NCI-H82 (cell line): ENCODE measurements at regions not wholly inside any gene's neighbourhood (a gene's known extent, or its start where the extent isn't known, plus 50 kb on each side); places are given as distances from the start of the nearest gene placed in this dataset.

Experiments used
- DNase-seq: peaks from one replicate; lab custom pipeline; 2025; lab: John Stamatoyannopoulos, UW

DNA sequence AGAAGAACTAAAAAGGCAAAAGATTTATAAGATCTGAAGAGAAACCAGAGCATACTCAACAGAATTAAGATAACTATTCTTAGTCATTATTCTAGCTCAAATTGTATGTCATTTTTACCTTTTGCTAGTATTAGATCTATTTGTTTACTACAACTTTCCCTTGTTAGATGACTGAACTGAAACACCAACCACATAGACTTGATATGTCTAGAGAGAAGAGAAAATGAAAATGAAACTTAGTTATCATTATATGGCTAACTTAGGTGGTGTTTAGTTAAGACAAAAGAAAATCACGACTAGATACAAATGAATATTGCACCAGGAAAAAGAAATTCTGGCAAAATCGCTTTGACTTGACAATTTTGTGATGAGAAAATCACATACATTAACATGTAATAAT, 690.8 kb downstream of the PCDH18 start:
- no peak for DNase-seq

DNA sequence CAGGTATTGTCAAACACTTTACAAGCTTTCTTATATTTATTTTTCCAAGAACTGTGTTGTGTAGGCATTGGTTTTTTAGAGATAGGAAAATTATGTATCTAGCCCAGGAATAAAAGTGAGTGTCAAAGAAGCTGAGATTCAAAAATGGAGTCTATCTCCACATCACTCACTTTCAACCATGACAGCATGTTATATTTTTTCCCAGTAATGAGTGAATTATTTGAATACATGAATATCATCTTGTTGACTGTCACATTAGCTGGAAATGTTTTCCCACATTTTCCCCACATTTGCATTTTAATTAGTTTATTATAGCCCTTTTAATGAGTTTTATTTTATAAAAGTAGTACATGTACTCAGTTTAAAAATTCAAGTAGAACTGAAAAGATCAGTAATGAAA, 693.7 kb downstream of the PCDH18 start:
- no peak for DNase-seq

DNA sequence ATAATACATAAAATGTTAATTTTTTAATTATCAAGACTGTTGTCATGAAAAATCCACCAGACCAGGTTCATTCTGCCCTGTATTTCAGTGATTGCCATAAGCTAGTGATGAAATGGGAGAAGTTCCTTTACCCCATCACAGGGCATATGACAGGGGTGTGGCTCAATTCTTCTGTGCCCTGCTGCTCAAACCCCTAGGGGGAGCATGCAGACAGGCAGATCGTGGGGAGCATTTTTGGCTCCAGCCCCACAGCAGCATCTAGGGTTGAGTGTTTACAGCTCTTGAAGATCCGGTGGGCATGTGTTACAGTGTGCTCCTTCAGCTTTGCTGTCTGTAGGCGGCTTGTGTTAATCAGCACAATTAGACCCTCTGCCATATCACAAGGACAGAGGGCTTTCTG, 700.7 kb downstream of the PCDH18 start:
- DNase-seq, result peak; percentile 19

DNA sequence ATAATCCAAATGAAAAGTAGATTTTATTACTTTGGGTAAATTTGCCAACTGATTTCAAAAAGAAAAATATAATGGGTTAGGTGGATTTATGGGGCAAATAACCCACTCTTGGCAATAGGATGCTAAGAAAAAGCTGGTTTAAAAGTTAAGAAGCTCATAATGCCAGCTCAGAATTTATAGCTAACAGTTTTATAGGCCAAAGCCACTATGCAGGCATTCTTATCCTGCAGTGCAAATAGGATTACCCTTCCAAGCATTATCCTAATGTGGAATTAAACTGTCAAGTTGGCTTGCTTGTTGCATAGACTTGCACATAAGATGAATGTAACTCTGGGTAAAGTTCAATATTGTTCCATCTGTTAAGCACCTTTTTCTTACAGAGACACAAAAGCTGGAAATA, 703.0 kb downstream of the PCDH18 start:
- DNase-seq, result peak; percentile 94

DNA sequence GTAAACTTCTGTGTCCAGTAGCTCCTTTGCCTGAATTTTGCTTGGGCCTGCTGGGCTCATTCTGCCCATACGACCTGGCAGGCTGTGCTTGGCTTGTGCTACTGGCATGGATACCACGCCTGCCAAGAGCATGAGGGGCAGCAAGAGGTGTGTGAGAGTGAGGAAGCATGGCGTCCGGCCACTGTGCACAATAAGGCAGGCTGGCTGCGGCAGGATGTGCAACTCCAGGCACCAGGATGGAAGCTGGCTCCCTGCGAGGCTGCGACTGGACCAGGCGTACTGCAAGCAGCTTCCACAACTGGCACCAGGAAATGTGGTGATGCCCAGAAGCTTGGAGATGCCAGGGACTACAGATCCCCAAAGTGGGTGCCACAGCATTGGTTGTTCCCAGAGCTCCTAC, 709.3 kb downstream of the PCDH18 start:
- no peak for DNase-seq

DNA sequence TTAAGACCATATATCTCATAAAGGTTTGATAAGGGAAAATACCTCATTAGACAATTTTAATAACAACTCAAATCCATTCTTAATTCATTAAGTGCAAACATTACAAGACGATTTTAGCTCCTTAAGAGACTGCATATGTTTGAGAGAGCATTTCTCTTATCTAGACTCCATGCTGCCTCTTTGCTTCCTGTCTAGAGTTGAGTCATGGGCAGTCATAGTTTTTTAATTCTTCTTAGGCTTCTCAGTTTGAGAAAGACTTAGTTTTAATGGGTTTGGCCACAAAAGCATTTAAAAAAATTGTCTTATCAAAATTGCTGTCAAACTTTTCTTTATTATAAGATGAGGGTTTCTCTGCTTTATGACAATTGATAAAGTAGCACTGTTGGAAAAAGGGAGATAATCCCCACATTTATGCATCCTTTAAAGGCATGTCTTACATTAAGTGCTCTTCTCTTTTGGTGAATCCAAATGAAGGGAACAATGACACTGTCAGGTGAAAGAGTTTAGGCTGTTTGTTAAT, 713.4 kb downstream of the PCDH18 start:
- DNase-seq, result no peak

DNA sequence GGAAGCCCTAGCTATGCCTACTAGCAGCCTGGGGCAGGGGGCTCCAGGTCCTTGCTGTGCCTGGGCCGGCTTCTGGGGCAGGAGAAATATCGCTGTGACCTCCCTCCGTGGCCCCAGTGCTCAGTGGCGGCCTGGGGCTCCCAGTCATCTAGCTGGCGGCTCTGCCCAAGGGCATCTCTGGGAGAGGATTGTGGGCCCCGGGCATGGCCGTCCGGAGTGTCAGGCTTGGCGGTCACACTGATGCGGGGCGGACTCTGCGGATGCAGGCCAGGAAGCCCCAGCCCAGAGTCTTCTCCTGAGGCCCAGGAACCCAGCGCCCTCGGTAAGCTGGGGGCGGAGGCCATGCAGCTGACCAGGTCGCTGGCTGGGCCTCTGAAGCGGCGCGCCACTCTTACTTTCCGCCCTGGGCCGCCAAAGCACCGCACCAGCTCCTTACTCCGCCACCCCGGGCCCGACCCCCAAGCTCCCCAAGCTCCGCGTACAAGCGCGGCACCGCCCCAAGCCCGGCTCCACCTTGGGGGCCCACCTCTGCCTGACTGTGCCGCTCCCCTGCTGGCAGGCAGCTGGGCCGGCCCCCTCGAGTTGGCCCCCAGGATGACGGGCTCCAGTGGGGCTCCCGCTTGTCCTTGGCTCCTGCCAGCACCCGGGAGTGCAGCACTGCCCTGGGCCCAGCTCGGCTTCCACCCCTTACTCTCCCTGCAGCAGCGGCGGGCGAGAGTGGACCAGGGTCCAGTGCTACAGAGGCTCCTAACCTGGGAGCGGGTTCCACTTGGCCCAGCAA, 720.0 kb downstream of the PCDH18 start:
- DNase-seq, result no peak

DNA sequence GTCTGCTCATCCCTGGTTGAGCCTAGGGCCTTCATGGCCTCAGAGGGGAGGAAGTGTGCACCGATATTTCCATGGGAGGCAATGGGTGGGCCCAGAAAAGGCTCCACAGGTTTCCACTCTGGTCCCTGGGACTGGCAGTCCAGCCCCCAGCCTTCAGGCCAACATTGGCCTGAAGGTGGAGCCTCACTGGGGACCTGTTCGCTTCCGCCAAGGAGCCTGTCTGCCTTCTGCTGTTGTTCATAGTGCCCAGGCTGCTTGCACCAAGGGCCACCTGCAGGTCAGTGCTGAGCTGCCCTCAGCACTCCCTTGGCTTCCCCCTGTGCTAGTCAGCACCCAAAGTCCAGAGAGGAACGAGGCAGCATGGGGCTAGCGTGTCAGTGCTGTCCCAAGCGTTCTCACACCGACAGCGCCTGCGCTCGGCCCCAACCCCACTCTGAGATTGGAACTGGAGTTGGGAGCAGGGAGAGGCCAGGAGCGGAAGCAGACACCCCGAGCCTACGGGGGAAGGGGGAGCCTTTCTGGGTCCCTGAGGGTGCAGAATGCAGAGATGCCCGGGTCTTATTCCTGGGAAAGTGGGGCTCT, 720.7 kb downstream of the PCDH18 start:
- DNase-seq, result no peak

DNA sequence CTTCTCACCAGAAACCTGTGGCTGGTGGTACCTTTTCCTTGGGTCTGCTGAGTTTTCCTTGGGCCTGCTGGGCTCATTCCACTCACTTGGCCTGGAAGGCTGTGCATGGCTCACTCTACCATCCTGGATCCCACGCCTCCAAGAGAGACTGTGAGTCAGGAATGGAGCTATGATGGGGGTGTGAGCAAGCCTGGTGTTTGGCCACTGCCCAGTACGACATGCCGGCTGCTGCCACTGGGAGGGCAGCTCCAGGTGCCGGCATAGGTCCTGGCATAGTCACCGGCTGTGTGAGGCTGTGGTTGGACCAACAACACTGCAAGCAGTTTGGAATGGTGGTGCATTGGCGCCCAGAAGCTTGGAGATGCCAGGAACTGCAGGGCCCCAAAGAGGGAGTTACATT, 721.7 kb downstream of the PCDH18 start:
- DNase-seq, result no peak

DNA sequence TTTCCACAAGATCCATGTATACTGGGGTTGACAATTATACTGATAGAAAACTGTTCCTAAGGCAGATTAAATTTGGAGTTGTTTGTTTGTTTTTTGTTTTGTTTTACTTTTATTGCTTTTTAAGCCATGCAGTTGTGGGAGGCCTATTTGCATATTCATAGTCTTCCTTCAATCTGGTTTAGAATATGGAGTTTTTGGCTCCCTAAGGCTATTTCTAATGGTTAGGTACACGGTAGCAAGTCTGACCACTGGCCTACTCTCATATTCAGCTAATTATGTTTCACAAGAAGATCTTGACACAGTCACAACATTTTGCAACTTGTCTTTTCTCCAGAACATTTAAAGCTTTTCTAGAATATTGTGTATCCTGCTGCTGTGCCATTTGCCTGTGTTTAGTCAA, 725.5 kb downstream of the PCDH18 start:
- no peak for DNase-seq

DNA sequence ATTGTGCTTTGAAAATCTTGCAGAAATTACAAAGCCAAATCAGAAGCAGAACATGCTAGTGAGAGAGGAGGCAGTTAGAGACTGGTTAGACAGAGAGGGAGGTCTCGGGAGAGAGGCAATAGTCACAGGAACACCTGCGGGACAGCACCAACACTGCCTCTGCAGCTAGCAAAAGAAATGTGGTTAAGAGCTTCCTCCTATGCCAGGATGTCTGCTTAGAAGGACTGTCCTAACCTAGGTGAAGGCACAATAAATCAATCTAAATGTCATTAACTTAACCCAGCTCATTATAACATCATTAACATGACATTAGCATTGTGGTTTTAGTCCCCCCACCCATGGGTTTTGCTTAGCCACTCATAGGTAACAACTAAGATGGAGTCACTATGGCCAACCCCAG, 726.7 kb downstream of the PCDH18 start:
- DNase-seq, result no peak

DNA sequence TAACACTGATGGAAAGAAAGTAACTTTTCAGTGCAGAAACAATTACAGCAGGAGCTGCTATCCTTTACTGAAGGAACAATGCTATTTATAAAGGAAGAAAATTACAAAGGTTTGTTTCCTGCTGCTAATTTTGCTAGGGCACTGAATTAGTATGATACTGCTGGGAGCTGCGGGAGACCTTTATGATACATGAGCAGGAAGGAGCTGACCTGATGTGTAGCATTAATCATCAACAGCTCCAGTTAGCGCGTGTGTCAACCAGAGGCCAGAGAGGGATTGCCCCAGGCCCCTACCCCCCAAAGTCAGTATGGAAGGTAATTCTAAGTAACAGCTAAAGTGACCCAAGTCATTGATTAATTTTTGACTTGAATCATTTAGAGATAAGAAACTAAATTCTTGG, 728.9 kb downstream of the PCDH18 start:
- no peak for DNase-seq

DNA sequence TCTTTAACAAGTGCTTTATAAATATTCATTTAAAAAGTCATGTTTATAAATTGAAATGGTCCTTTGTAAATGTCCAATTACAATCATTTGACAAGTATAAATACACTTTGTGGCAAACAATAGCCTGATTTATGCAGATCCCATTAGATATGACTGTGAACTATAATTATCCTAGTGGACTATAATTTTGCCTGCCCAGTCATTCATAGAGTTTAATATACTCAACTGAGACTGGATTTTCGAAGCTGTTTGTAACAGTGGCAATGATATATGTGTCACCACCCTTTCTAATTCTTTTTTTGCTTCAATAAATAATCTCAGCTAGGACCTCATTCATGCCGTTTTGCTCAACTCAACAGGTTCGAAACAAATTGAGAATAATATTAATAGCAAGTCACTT, 732.0 kb downstream of the PCDH18 start:
- DNase-seq, result no peak

DNA sequence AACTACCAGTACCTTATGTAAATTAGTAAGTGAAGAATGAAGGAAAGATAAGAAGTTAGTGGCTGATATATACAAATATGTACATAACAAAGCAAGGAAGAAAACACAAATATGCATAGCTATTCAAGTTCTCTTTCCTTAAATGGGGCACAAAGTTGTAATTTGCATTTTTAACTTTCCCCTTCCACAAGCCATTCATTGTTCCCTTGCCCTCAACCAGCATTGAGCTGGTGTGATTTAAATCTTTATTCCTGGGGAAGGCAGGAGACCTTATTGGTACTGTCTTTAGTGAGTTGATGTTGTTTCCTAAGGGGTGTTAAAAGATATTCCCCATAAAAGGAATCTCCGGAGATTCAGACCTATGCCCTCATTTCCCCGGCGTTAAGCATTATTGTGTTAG, 735.3 kb downstream of the PCDH18 start:
- no peak for DNase-seq

DNA sequence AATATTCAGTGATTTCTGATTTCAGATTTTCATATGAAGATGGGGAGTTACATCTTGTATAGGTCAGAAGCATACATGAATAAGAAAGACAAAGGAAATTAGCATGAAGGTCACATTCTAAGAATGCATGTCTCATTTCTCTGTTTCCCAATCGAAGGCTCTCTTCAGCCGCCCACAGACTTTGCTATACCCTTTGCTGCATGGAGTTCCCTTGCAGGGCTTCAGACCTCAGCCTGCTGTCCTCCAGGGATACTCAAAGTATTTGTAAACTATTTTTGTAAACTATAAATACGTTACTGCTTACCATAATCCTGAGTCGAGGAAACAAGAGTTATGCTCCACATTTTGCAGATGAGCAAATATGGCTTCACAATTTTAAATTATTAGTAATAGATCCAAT, 738.4 kb downstream of the PCDH18 start:
- no peak for DNase-seq

DNA sequence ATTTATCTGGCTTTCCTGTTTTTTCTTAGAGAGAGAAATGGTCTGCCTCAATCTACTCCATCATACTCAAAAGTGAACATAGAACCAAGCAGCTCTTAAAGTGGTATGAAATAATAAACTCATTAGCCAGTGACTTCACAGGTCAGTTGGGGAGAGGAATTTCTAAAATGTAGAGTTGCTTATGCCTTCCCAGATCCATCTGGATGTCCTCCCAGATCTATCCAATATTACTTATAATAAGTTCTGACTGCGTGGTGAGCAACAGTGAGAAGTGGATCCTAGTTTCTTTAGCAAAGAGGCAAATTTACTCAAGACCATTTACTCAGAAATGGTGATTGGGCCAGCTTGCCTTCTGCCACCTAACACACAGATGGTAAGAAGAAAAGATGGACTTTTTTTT, 748.0 kb downstream of the PCDH18 start:
- no peak for DNase-seq

DNA sequence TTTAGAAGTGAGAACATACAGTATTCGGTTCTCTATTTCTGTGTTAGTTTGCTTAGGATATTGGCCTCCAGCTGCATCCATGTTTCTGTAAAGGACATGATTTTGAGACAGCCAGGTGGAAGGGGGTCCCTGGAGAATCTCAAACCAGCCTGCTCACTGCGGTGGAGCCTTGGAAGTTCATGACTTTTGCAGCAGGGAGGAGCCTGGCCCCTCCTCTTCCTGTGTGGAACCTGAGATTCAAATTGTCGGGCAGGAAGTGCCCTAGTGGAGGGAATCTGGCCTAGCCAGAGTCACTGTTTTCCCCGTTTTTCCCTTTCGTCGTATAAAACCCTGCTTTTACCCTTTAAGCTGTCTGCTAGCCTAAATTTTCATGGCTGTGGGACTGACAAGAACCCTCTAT, 762.6 kb downstream of the PCDH18 start:
- no peak for DNase-seq

DNA sequence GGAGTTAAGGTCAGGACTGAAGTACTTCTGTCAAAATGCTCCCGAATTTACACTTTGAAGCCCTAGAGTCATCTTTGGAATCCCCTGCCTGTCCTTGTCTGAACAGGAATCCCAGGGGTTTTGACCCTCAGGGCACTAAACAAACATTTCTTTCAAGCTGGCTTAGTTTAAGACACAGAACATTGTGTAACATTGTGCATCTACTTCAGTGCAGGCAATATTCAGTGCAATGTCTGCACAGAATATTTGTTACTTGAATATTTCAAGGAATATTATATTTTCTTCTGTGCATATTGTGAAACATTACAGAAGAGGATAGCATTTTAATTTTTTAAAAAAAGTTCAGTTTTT, 763.4 kb downstream of the PCDH18 start:
- DNase-seq, result no peak

DNA sequence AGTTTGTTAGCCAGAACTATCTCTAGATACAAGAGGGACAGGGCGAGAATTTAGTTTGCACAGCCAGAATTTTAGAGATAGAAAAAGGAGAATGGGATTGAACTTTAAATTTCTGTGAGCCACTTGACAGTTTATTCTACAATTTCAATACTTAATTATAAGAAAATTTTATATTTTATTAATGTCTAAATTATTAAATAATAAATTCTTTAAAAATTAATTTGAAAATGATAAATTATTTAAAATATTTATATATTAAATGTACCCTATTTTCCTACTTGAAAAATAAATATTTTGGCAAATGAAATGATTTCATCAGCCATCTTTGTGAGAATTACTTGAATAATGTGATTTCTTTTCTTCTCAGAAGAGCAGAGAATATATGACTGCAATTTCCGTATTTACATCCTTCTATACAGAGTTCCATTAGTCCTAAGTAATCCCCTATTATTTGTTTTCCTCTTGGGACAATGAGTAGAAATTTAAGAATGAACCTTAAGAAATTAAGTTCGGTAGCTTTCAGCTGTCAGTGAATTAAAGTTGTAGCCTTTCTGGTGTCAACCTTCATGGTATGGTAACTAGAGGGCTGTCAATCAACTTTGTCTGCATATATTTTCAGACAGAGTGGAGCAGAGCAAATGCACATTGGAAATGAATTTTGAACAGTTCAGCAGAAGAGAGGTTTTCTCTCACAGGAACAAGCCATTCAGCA, 763.9 kb downstream of the PCDH18 start:
- no peak for DNase-seq

DNA sequence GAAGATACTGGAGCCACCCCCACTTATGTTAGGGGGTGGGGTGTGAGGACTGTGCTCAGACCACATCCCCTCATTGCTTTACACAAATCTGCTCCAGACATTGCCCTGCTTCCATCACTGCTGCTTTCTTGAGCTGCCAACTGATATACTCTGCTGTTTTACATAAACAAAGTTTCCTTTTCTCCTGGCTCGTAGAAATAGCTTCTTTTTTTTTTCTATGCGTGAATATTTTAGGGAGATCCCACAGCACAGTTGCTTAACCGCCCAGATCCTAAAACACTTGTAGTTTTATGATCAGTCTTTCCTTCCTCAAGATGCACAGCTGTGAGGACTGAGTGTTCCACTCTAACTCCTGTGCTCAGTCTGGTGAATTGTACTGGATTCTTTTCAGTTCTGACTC, 768.4 kb downstream of the PCDH18 start:
- no peak for DNase-seq

DNA sequence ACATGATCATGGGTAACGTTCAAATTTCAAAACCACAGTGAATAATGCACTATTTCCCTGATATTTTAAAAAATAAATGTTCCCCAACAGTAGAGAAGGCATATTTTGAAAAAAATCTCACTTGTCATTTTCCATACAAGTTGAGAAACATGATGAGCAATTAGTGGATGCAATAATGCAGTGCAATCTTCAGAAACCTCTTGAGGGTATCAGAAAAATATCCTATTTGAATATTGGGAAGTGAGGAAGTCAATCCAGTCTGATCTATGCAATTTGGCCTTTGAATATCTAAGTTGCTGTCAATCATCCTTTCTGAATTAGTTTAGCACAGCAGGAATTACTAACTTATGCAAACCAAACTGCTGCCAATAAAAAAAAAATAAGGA, 776.8 kb downstream of the PCDH18 start:
- DNase-seq, result no peak

DNA sequence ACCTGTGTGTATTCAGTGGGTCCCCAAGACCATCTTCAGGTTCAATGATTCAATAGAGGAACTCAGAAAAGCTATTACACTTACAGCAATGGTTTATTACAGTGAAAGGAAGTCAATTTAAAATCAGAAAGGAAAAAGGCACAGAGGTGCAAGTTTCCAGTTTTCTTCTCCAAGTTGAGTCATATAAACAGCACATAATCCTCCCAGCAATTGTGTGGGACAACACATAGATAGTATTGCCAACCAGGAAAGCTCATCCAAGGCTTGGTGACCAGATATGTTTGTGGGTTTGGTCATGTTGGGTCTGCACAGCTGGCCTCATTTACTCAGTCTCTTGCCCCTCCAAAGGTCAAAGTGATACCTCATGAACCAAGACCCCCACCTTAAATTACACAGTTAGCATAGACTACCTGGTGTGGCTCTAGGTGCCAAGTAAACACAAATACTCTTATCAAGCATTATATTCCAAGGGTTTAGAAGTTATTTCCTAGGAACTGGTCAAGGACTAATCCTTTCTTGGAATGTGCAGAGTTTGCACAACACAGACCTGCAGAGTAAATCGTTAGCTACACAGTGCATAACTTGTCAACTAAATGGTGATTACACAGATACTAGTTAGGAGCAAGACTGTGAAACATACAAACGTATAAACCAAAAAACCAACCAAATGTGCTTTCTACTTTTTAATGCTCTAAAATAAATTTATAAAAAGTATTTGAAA, 777.3 kb downstream of the PCDH18 start:
- DNase-seq, result no peak

DNA sequence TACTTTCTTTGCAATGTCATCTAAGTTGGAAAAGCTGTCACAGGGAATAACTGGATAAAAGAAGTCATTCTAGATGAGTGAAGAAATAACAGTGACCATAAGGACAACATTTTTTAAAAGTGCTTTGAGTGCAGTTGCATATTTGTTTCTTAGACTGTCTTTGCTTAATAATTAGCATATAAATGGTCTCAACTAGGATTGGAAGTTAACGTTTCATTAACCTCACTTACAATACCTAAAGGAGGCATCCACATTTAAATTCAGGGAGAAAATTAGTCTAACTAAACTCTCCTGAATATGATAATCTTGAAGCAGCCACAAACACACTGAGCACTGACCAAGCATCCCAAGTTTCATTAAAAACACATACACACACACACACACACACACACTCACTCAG, 780.7 kb downstream of the PCDH18 start:
- DNase-seq, result no peak
